GM21619 (cell line): ENCODE measurements at regions not wholly inside any gene's neighbourhood (a gene's known extent, or its start where the extent isn't known, plus 50 kb on each side); places are given as distances from the start of the nearest gene placed in this dataset.
"Not testable (repeated sequence)": the region's sequence is repeated elsewhere in the genome, so short reads cannot be mapped to it uniquely, and the experiment has no call there.

Source experiments
- ATAC-seq: cut with Tn5 transposase; IDR thresholded peaks from one replicate; pipeline ENCODE4 v1.9.1; 2021; ENCODE audit not compliant: unreplicated experiment

- ATAC-seq, result no peak
Measured at GRCh38 chr1:222416001-222416791, 131.7 kb downstream of the HHIPL2 start.

- no peak for ATAC-seq
Measured at GRCh38 chr1:222415441-222415840, 132.5 kb downstream of the HHIPL2 start.

- ATAC-seq, result no peak
Measured at GRCh38 chr1:222413991-222414549, 133.8 kb downstream of the HHIPL2 start.

- no peak for ATAC-seq
Measured at GRCh38 chr1:222413436-222413835, 134.5 kb downstream of the HHIPL2 start.

GRCh38 chr1:222404710-222405109 lies 143.2 kb downstream of the HHIPL2 start:
- peak; percentile 86 for ATAC-seq

GRCh38 chr1:222399197-222399596 lies 148.7 kb downstream of the HHIPL2 start:
- ATAC-seq, result no peak

GRCh38 chr1:222394224-222394623 lies 153.7 kb downstream of the HHIPL2 start:
- ATAC-seq, result no peak

- no peak for ATAC-seq
Measured at GRCh38 chr1:222392556-222392955, 155.3 kb downstream of the HHIPL2 start.

GRCh38 chr1:222390181-222390580 lies 157.7 kb downstream of the HHIPL2 start:
- ATAC-seq, result no peak

GRCh38 chr1:222387007-222387814 lies 160.7 kb downstream of the HHIPL2 start:
- ATAC-seq, result no peak

GRCh38 chr1:222385955-222386354 lies 161.9 kb downstream of the HHIPL2 start:
- ATAC-seq, result no peak

- ATAC-seq, result no peak
Measured at GRCh38 chr1:222385262-222385661, 162.6 kb downstream of the HHIPL2 start.

GRCh38 chr1:222384531-222384930 lies 163.4 kb downstream of the HHIPL2 start:
- ATAC-seq, result no peak

- no peak for ATAC-seq
Measured at GRCh38 chr1:222382171-222382570, 165.7 kb downstream of the HHIPL2 start.

- ATAC-seq, result no peak
Measured at GRCh38 chr1:222377428-222378088, 170.3 kb downstream of the HHIPL2 start.

GRCh38 chr1:222376791-222377190 lies 171.1 kb downstream of the HHIPL2 start:
- not testable (repeated sequence) for ATAC-seq

- no peak for ATAC-seq
Measured at GRCh38 chr1:222375701-222376100, 172.2 kb downstream of the HHIPL2 start.

- ATAC-seq, result no peak
Measured at GRCh38 chr1:222373831-222374602, 173.9 kb downstream of the HHIPL2 start.

GRCh38 chr1:222373216-222373615 lies 174.7 kb downstream of the HHIPL2 start:
- peak; percentile 89 for ATAC-seq

GRCh38 chr1:222372221-222372620 lies 175.7 kb downstream of the HHIPL2 start:
- ATAC-seq, result no peak
